ENCODE measurements at regions not wholly inside any gene's neighbourhood (a gene's known extent, or its start where the extent isn't known, plus 50 kb on each side); places are given as distances from the start of the nearest gene placed in this dataset.

GRCh38 chr1:239008568-239008967 is 377.8 kb upstream of the CHRM3 start:
- TF ChIP-seq, protein P1, sequence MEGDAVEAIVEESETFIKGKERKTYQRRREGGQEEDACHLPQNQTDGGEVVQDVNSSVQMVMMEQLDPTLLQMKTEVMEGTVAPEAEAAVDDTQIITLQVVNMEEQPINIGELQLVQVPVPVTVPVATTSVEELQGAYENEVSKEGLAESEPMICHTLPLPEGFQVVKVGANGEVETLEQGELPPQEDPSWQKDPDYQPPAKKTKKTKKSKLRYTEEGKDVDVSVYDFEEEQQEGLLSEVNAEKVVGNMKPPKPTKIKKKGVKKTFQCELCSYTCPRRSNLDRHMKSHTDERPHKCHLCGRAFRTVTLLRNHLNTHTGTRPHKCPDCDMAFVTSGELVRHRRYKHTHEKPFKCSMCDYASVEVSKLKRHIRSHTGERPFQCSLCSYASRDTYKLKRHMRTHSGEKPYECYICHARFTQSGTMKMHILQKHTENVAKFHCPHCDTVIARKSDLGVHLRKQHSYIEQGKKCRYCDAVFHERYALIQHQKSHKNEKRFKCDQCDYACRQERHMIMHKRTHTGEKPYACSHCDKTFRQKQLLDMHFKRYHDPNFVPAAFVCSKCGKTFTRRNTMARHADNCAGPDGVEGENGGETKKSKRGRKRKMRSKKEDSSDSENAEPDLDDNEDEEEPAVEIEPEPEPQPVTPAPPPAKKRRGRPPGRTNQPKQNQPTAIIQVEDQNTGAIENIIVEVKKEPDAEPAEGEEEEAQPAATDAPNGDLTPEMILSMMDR (IDR thresholded peaks at IDR 0.05; ENCODE audit: insufficient read depth, low read depth, low read length): no peak
- TF ChIP-seq EZH2 (IDR thresholded peaks at IDR 0.05; ENCODE audit: insufficient read depth, low read length): no peak

Measured in astrocyte (in vitro differentiated cells and primary cell).